GM13976 (cell line): ENCODE measurements at regions not wholly inside any gene's neighbourhood (a gene's known extent, or its start where the extent isn't known, plus 50 kb on each side); places are given as distances from the start of the nearest gene placed in this dataset.

Experiments used
- DNase-seq: peaks from one replicate; pipeline ENCODE4 v3.0.0; 2012; ENCODE audit warnings: low spot score
- in situ Hi-C: fragments of 300-500 bp; cut with MboI; formaldehyde crosslinking; loops from one replicate; pipeline ENCODE4 v1.12.0; 2022; ENCODE audit warnings: low sequenced_read_pairs, mixed read lengths, inconsistent platforms; ENCODE audit not compliant: unreplicated experiment
- TF ChIP-seq, protein P1 (sequence below): IDR thresholded peaks from 2 replicates; pipeline ENCODE4 v1.5.1; 2012; ENCODE audit warnings: borderline replicate concordance, mild to moderate bottlenecking; ENCODE audit not compliant: insufficient read depth; ENCODE audit errors: extremely low read depth, missing control alignments, control extremely low read depth

DNA sequence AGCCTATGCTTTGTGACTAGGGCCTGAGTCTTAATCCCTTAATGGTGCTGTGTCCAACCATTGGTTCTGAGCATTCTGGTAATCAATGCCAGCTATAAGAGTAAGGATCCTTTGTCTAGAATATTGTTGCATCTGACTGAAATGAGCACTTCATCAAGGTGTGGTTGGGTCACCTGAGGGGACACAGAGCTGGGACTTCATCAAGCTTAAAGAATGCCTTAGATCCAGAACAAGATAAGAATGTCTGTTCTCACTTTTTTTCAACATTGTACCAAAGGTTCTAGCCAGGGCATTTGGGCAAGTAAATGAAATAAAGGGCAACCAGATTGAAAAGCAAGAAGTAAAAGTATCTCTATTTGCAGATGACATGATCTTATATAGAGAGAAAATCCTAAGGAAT is 280.4 kb downstream of the MTERF1 start:
- no peak for DNase-seq
- TF ChIP-seq, protein P1, sequence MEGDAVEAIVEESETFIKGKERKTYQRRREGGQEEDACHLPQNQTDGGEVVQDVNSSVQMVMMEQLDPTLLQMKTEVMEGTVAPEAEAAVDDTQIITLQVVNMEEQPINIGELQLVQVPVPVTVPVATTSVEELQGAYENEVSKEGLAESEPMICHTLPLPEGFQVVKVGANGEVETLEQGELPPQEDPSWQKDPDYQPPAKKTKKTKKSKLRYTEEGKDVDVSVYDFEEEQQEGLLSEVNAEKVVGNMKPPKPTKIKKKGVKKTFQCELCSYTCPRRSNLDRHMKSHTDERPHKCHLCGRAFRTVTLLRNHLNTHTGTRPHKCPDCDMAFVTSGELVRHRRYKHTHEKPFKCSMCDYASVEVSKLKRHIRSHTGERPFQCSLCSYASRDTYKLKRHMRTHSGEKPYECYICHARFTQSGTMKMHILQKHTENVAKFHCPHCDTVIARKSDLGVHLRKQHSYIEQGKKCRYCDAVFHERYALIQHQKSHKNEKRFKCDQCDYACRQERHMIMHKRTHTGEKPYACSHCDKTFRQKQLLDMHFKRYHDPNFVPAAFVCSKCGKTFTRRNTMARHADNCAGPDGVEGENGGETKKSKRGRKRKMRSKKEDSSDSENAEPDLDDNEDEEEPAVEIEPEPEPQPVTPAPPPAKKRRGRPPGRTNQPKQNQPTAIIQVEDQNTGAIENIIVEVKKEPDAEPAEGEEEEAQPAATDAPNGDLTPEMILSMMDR = no peak
- in situ Hi-C loops = no loop called here

DNA sequence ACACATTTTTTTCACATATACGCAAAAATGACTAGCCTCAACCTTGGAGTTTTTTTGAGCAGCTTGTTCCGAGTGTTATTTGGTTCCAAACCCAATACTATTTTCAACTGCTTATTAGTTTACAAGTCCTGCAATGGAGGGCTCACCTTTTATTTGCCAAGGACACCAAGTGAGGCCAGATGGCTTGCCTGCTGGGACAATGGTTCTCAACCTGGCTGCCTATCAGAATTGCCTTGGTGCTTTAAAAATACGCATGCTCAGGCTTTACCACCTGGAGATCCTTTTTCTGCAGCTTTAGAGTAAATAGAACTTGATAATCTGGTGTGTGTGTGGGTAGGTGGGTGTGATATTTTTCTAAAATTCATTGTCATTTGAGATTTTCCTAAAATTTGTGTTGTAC is 276.8 kb downstream of the MTERF1 start:
- TF ChIP-seq, protein P1 = no peak
- no peak for DNase-seq
- in situ Hi-C loops = no loop called here

DNA sequence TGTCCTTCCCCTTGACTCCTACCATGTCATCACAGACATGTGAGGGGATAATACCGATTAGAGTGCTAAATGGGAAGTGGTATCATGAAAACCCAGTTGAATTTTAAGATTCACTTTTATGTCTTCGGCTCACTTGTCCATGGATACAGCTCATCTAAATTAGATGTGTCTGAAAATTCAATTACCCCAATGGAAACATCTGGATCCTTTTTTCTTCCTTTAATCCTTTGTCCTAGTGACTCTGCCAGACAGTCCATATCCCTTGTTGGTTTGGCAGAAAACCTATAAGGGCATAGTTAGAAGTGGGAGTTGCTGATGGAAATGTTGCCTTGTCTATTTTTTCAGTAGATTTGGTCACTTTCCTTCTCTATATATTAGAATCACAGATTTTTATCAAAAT is 271.9 kb downstream of the MTERF1 start:
- DNase-seq = no peak
- in situ Hi-C loops = no loop called here
- TF ChIP-seq, protein P1 = no peak

DNA sequence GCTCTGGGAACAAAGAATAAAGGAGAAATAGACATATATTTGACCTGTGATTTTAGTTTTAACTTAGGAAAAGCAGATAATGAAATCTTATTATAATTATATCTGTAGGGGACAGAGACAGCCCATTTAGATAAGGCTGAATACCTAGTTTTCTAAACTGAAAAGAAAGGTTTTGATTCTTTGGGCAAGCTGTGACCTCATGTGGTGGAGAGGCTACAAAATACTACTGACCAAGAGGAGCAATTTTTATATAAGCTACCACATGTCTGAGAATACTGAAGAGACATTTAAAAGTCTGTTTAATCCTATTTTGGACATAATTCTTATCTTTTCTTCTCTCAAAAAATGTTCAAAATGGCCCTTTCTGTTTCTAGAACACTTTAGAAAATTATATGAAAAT is 271.0 kb downstream of the MTERF1 start:
- no peak for DNase-seq
- in situ Hi-C loops = no loop called here
- TF ChIP-seq, protein P1 = no peak

DNA sequence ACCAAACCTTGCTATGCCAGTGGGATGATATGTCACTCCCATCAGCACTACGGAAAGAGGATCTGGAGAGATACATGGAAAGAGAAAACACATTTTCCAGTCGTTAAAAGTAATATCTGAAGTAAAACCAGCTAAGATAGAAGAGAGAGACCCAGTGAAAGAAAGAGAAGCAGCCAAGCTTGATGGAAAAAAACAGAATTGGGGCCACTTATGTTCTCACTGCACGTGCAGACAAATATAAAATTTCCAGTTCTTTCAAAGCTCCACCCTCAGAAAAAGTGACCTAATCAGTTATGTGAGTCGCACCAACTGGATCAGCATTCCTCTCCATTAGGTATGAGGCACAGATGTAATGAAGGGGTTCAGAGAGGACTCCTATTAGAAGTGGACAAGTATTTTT is 266.1 kb downstream of the MTERF1 start:
- TF ChIP-seq, protein P1 = no peak
- no peak for DNase-seq
- in situ Hi-C loops = no loop called here

DNA sequence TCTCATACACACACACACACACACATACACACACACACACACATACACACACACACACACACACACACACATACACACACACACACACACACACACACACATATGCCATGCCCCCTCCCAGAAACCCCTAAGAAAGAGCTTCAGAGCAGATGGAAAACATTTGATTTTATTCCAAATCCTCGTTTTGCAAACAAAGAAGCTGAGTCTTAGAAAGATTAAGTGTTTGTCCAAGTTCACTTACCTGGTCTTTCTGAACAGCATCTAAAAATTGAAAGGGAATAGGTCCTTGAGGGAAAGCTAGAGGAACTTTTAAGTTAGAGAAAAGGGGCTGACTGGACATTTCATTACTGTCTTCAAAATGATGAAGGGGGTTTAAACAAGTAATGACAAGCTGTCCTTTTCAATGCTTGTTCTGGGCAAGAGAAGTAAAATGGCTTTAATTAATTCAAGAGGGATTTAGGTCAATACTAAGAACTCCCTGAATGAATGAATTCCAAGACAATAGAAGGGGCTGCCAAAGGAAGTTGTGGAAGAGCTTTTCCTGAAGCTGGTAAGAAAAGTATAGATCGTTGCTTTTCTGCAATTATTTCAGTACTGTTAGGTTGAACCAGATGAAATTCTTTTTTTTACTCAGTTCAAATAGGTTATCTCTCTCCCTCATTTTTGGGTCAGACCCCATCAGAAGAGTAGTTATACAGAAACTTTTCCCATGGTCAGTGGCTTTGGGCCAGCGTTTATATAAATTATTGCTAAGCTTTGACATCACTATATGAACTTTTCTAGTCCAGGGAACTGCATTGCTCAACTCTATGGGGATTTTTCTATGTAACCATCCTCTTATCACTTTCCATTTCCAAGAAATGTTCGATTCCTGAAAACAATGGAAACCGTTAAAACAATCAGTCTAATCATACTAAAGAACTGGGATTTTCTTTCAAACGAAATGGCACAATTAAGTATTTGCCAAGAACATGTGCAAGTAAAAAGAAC is 261.4 kb downstream of the MTERF1 start:
- TF ChIP-seq, protein P1 = no peak
- in situ Hi-C loops = no loop called here
- no peak for DNase-seq
